Bronchial epithelial cell (primary cell): ENCODE measurements at regions not wholly inside any gene's neighbourhood (a gene's known extent, or its start where the extent isn't known, plus 50 kb on each side); places are given as distances from the start of the nearest gene placed in this dataset.

ENCODE experiments used
- DNase-seq: peaks from one replicate; pipeline ENCODE4 v3.0.0-alpha.2; 2010; ENCODE audit warnings: low read depth
- FAIRE-seq: peaks from 2 replicates; lab custom pipeline; 2011; peaks lifted over from hg19 to GRCh38; lab: Jason Lieb, UNC
- H3K27me3 ChIP-seq: 2 replicates; pipeline ENCODE4 v1.5.1; 2011; ENCODE audit warnings: low read length; ENCODE audit not compliant: control insufficient read depth, insufficient read depth
- H3K36me3 ChIP-seq: 2 replicates; pipeline ENCODE4 v1.5.1; 2011; ENCODE audit warnings: low read length; ENCODE audit not compliant: control insufficient read depth, insufficient read depth
- H3K4me3 ChIP-seq: 2 replicates; pipeline ENCODE4 v1.5.1; 2011; ENCODE audit warnings: mild to moderate bottlenecking, low read depth, low read length, control low read depth
- CTCF ChIP-seq: IDR thresholded peaks from 2 replicates; pipeline ENCODE4 v1.5.1; 2011; ENCODE audit warnings: mild to moderate bottlenecking, moderate library complexity, low read length, control low read depth, inconsistent platforms; ENCODE audit not compliant: insufficient read depth, severe bottlenecking

DNA sequence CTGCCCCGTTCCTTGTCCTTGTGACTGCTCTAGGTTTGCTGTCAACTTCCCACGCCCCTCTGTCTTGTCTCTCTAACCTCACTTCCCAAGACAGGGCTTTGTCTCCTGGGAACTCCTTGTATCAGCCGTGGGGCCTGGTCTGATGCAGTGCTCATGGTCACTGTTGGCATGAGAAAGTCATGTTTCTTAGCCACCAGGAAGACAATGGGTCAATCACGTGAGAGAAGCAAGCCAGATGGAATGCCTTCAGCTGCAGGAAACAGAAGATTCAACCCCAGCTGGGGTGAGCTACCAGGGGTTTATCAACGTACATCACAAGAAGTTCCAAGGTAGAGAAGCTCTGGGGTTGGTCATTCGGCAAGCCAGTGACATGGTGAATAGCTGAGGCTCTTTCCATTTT, 116.6 kb downstream of the IRF8 start:
- no peak overlapping the region for H3K4me3 ChIP-seq
- TF ChIP-seq CTCF, result no peak
- H3K27me3 ChIP-seq, result no peaks in the 10 kb centered on the region
- FAIRE-seq, result no peak
- no peaks in the 10 kb centered on the region for H3K36me3 ChIP-seq
- DNase-seq, result no peak

- FAIRE-seq, result no peak
- no peaks in the 10 kb centered on the region for H3K27me3 ChIP-seq
These were observed 117.4 kb downstream of the IRF8 start for GRCh38 chr16:86016201-86016965.

GRCh38 chr16:86018071-86018470, 119.1 kb downstream of the IRF8 start:
- Histone ChIP-seq H3K36me3 (no peaks in the 10 kb centered on the region), H3K4me3 (no peak overlapping the region), H3K27me3 (no peaks in the 10 kb centered on the region)
- FAIRE-seq (no peak), DNase-seq (no peak)
- no peak for TF ChIP-seq CTCF

More at GRCh38 chr16:86016201-86016965, 117.4 kb downstream of the IRF8 start:
- no peak overlapping the region for H3K4me3 ChIP-seq
- peak; percentile 82 for TF ChIP-seq CTCF
- DNase-seq, result peak; percentile 54
- H3K36me3 ChIP-seq, result no peaks in the 10 kb centered on the region

GRCh38 chr16:86018487-86018886, 119.5 kb downstream of the IRF8 start:
- Histone ChIP-seq H3K36me3 (no peaks in the 10 kb centered on the region), H3K27me3 (no peaks in the 10 kb centered on the region), H3K4me3 (no peak overlapping the region)
- no peak for TF ChIP-seq CTCF
- no peak for FAIRE-seq
- DNase-seq, result no peak

DNA sequence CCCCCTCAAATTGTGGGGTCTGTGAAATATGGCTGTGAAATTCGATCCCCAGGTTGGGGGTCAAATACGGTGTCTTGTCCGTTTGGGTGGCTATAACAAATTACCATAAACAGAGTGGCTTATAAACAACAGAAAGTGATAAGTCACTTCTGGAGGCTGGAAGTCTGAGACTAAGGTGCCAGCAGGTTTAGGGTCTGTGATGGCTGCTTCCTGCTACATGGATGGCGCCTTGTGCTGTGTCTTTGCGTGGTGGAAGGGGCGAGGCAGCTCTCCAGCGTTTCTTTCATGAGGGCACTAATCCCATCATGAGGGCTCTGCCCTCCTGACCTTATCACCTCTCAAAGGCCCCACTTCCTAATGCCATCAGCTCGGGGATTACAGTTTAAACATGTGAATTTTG, 120.0 kb downstream of the IRF8 start:
- DNase-seq (no peak), FAIRE-seq (no peak)
- no peaks in the 10 kb centered on the region for H3K27me3 ChIP-seq
- no peak for TF ChIP-seq CTCF
- no peak overlapping the region for H3K4me3 ChIP-seq
- H3K36me3 ChIP-seq, result no peaks in the 10 kb centered on the region
